GM12873 (cell line): ENCODE measurements at regions not wholly inside any gene's neighbourhood (a gene's known extent, or its start where the extent isn't known, plus 50 kb on each side); places are given as distances from the start of the nearest gene placed in this dataset.

Experiments used
- CTCF ChIP-seq: IDR thresholded peaks from 2 replicates; pipeline ENCODE4 v1.5.1; 2012; ENCODE audit warnings: low read depth, mild to moderate bottlenecking, moderate library complexity, low read length, control low read depth; ENCODE audit not compliant: insufficient read depth; ENCODE audit errors: missing control alignments

GRCh38 chr14:43362586-43362985 is 1144.5 kb downstream of the FSCB start:
- TF ChIP-seq CTCF, result no peak

GRCh38 chr14:43361751-43362150 is 1145.3 kb downstream of the FSCB start:
- no peak for TF ChIP-seq CTCF

GRCh38 chr14:43360239-43360638 is 1146.8 kb downstream of the FSCB start:
- TF ChIP-seq CTCF, result no peak

- no peak for TF ChIP-seq CTCF
These were observed 1147.8 kb downstream of the FSCB start for GRCh38 chr14:43359317-43359716.

- TF ChIP-seq CTCF, result no peak
These were observed 1150.0 kb downstream of the FSCB start for GRCh38 chr14:43356979-43357545.

GRCh38 chr14:43356382-43356781 is 1150.7 kb downstream of the FSCB start:
- TF ChIP-seq CTCF, result no peak

- TF ChIP-seq CTCF, result no peak
These were observed 1165.2 kb downstream of the FSCB start for GRCh38 chr14:43341921-43342320.
